HG02981 (cell line): ENCODE measurements at regions not wholly inside any gene's neighbourhood (a gene's known extent, or its start where the extent isn't known, plus 50 kb on each side); places are given as distances from the start of the nearest gene placed in this dataset.

Experiments
- ATAC-seq: cut with Tn5 transposase; IDR thresholded peaks from one replicate; pipeline ENCODE4 v1.9.1; 2021; ENCODE audit warnings: mild to moderate bottlenecking, moderate library complexity; ENCODE audit not compliant: unreplicated experiment

GRCh38 chr2:225937625-225938187, 538.2 kb downstream of the NYAP2 start:
- ATAC-seq = no peak

DNA sequence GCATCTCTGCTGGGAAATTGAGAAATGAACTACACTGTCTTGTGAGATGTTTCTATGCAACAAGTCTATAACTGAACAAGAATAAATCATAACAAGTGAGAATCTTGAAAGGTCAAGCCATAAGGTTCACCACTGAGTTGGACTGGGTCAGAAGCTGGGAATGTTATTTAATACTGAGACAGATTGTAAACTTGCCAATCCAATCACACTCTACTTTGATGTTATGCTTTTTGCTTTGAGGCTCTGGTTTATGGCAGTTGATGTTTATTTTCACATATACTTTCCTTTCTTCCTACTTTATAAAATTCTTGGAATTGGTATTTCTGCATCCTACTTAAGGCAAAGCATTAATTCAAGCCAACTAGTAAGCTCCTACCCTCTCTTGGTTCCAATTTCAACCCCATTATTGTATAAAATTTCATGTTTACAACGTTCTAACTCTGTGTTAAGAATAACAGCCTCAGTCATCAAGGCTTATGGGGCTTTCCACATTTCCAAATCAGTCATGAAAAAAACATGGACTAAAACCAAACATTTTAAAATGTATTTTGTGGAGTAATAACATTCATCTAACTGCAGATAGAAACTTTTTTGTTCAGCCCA, 533.4 kb downstream of the NYAP2 start:
- no peak for ATAC-seq

GRCh38 chr2:225930687-225931086, 531.2 kb downstream of the NYAP2 start:
- ATAC-seq = no peak

DNA sequence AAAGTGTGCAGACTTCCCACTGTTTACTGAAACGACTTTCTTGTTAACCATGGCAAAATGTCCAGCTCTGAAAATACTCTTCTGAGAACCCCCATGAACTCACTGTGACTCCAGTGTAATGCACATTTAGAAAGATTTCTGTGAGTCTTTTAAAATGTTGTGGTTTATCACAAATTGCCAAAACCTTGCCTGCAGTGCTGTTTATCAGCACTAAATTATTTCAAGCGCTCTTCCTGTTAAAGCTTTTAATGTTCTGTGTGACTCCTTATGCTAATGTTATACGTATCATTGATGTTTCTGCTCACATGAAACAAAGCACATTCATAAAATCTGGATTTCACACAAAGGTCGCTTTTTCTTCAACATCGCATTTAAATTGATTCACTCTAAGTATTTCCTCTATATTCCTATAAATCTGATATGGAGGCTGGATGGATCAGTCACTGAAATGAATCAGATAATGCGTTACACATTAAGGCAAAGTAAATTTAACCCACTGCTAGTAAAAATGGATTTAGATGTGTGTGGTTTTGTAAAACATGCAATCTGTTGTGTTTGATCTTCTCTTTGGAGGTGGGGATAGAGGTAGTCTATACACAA, 521.2 kb downstream of the NYAP2 start:
- no peak for ATAC-seq

DNA sequence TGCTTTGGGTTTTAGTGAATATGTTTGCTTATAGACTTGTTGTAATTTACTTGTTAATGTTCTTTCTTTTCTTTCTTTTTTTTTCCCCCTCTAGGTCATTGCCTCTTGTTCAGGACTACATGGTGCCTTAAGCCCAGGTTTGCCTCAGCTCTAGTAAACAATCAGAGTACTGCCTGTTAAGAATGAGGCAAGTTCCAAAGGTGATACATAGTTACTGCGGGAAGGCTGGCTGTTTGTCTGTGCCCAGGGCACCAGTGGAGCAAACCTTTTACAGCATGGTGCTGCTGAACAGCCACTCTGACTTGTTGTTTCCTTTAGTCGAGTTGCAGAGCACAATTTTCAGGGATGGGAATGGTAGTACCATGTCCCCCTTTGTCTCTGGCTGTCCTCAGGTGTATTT, 517.2 kb downstream of the NYAP2 start:
- no peak for ATAC-seq

DNA sequence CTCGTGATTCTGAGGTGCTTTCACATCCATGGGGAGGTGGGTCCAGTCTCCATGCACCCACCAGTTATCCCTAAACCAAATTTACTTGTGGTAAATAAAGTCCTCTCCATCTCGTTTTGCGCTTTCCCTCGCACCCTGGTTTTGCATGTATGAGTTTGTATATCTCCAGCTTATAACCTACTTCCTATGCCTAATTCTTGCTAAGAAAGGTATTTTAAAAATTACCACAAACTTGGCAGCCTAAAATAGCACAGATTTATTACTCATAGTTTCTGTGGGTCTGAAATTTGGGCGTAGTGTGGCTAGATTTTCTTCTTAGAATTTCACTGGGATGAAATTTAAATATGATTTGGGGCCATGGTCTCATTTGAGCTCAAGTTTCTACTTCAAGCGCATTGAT, 511.5 kb downstream of the NYAP2 start:
- ATAC-seq = no peak

- ATAC-seq = no peak
These were observed 495.6 kb downstream of the NYAP2 start for GRCh38 chr2:225895126-225895525.

- ATAC-seq = no peak
These were observed 494.9 kb downstream of the NYAP2 start for GRCh38 chr2:225894236-225894980.

DNA sequence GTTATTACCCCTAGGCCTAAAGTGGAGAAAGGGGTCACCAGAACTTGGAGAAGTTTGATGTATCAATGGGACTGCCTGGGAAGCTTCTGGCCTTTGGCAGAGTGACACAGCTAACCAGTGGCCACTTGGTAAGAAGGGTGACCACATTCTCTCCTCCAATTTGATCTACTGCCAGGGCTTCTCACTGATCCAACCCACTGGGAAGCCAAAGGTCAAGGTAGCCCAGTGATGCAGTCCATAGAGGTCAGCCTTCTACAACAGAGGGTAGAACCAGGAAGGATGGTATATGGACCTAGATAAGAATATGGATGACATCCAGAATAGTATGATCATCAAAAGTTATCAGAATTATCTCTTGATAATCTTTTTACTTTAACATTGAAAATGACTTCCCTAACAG, 493.6 kb downstream of the NYAP2 start:
- no peak for ATAC-seq

DNA sequence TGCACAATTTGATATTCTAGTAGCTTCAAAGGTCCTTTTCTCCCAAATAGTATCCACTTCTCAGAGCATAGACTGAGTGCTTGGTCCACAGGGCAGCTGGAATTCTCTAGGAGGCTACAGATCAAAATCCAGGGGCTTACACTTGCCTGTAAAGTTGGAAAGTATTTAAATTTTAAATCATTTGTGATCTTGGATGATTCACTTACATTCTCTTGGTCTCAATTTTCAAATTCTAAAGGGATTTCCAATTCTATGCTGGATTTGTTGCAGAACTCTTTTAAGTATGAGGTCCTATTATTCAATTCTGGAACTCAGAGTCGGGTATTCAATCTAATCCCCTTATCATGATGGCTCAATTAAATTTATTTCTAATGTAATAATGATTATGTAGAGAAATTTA, 492.3 kb downstream of the NYAP2 start:
- ATAC-seq = no peak

DNA sequence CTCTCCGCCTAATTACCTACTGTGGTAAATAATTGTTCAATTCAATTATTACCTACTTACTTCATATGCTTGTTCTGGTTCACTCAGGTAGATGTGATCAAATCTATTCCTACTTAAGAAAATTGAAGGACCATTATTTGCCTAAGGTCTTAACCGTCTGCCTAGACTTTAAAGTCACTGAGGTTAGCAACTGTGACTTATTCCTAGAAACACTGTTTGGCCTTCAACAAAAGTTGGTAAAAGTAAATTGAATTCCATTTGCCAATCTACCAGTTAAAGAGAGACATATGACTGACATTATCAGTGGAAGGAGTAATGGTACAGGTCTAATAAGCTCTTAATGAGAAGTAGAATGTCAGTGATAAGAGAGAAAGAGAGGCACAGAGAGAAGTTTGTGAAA, 491.5 kb downstream of the NYAP2 start:
- no peak for ATAC-seq

GRCh38 chr2:225889452-225889851, 489.9 kb downstream of the NYAP2 start:
- peak; percentile 79 for ATAC-seq

DNA sequence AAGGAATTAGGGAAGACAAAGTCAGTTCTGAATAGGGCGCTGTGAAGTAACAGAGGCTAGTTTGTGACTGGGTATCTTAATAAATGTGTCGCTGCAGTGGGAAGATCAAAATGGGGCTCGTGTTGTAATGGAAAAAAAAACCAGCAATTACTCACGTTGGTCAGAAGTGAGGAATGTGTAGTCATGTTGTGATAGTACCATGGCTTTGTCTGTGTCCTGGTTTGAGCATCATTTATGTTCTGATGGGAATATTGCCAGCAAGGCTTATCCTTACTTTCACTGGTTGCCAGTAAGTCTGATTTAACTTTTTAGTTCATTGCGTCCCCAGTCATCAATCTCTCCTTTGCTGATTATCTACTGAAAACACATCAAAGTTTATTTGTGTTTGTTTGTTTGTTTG, 467.6 kb downstream of the NYAP2 start:
- ATAC-seq = no peak

- ATAC-seq = no peak
These were observed 466.0 kb downstream of the NYAP2 start for GRCh38 chr2:225865468-225865867.

DNA sequence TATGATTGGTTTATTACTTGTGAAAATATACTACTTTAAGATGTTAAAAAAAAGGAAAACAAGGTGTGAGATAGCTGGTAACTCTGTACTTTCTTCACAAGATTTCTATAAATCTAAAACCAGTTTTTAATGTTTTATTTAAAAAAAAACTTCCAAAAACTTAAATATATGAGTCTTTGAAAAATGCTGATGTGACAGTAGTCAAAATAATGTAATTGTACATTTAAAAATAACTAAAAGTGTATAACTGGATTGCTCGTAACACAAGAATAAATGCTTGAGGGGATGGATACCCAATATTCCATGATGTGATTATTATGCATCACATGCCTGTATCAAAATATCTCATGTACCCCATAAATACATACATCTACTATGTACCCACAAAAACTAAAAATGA, 464.9 kb downstream of the NYAP2 start:
- ATAC-seq = no peak

DNA sequence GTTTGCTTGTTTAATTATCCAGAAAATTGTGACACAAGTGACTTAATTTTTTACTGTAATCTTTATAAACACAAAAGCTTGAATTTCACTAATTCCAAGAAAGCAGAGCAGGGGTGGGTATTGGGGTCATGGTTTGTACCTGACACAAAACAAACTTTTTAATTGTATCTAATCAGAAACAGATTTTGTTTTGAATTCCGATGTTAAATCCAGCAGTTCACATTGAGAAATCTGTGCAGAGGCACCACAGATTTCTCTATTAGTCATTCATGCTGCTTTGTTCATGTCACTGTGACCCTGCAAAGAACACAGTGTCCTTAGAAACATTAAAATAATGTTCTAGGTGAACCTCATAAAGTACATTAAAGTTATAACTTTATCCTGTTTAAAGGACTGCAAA, 443.4 kb downstream of the NYAP2 start:
- ATAC-seq = no peak

- ATAC-seq = no peak
These were observed 441.8 kb downstream of the NYAP2 start for GRCh38 chr2:225841314-225841713.

DNA sequence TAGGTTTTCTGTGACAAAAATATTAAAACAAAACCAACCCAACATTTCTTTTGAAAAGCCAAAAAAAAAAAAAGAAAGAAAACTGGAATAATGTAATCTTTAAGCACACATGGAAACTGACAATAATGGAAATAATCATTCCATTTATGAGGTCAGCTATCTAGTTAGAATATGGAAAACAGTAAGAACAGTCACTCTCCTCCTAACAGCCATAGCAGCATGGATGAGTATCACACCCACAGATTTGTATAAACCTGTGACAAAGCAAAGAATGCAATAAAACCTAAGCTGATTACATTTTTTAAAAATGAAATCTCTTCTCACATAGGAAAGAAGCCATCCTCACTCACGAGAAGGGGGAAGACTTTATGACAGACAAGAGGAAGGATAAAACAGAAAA, 437.8 kb downstream of the NYAP2 start:
- ATAC-seq = no peak

DNA sequence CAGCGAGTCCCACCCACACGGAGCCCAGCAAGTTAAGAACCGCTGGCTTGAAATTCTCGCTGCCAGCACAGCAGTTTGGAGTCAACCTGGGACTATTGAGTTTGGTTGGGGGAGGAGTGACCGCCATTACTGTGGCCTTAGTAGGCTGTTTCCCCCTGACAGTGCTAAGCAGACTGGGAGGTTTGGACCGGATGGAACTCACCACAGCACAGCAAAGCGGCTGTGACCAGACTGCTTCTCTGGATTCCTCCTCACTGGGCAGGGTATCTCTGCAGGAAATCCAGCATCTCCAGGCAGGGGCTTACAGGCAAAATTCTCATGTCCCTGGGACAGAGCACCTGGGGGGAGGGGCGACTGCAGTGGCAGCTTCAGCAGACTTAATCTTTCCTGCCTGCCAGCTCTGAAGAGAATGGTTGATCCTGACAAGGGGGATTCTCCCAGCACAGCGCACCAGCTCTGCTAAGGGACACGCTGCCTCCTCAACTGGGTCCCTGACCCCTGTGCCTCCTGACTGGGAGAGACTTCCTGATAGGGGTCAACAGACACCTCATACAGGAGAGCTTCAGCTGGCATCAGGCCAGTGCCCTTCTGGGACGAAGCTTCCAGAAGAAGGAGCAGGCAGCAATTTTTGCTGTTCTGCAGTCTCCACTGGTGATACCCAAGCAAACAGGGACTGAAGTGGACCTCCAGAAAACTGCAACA, 425.4 kb downstream of the NYAP2 start:
- ATAC-seq = no peak

- ATAC-seq = no peak
These were observed 421.8 kb downstream of the NYAP2 start for GRCh38 chr2:225821351-225821750.

DNA sequence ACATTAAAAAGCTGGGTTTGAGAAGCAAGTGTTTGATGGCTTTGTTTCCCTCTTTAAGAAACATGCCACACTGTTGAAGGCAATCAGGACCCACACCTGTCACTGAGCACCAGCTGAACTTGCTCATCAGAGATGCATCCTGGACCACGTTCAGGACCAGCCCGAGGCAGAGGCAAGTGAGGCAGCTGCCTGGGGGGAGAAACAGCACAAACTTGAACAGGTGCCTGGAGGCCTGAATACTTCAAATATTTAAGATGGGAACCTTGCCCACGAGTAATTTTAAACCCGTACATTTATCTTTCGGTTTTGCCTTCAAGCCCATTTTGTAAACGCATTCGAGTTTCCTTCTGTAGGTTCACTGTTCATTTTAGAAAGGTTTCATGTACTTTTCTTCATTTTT, 421.3 kb downstream of the NYAP2 start:
- ATAC-seq = no peak

DNA sequence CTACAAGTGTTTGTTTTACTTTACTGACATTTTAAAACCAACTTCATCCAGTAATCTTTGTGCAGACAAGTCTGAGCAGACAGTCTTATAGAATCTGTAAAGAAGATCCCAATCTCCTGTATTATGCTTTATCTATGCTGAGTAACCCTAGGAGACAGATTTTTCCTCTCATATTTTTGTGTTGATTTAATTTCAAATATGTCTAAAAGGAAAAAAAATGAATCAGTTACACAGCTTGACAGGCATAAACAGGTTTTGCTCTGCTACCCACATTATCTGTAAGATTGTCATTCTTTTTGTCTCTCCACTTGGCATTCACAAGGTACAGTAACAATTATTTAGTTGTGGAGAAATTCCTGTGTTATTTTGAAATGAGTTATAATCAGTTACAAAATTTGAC, 415.0 kb downstream of the NYAP2 start:
- ATAC-seq = no peak
